Stimulated activated memory B cell treated with anti-CD40 and anti-IgM and Interleukin-4, amounts not matched to agents 10 μg/mL and 1 μg/mL and 100 μg/mL, for 72 hours (primary cell): ENCODE measurements at regions not wholly inside any gene's neighbourhood (a gene's known extent, or its start where the extent isn't known, plus 50 kb on each side); places are given as distances from the start of the nearest gene placed in this dataset.
"Not testable (repeated sequence)": the region's sequence is repeated elsewhere in the genome, so short reads cannot be mapped to it uniquely, and the experiment has no call there.

Experiments used
- ATAC-seq: fragments of 150-1000 bp; cut with Tn5 transposase; 2 replicates; pipeline ENCODE4 v1.10.0; 2021
- H3K27ac Mint-ChIP-seq: one replicate; pipeline ENCODE4 v1.8.0; 2022; ENCODE audit warnings: mild to moderate bottlenecking, mixed read lengths
- H3K27me3 Mint-ChIP-seq: one replicate; pipeline ENCODE4 v1.8.0; 2022; ENCODE audit warnings: mixed read lengths
- H3K36me3 Mint-ChIP-seq: one replicate; pipeline ENCODE4 v1.8.0; 2022; ENCODE audit warnings: mixed read lengths
- H3K4me1 Mint-ChIP-seq: one replicate; pipeline ENCODE4 v1.8.0; 2022; ENCODE audit warnings: mixed read lengths
- H3K4me3 Mint-ChIP-seq: one replicate; pipeline ENCODE4 v1.8.0; 2022; ENCODE audit warnings: mild to moderate bottlenecking, moderate library complexity, mixed read lengths
- H3K9me3 Mint-ChIP-seq: one replicate; pipeline ENCODE4 v1.8.0; 2022; ENCODE audit warnings: mixed read lengths

DNA sequence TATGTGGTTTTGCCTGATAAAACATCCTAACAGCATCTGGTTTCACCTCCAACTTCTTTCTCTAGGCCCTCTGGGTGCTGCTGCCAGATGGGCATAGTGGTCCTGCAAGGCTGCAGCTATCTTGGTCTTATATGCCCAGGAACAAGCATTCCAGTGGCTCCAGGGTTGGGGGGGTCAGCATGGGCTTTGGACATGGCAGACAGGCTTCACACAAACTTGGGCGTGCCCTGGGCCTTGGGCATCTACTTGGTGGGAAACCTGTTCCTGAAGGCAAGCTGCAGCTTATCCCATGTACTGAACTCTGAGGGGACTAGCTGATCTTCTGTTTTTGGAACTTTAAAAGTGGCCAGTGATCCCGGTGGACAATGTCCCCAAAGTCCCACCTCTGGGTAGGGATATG is 54.9 kb upstream of the ZNF678 start:
- Mint-ChIP-seq H3K4me1 (no peaks in the 10 kb centered on the region), H3K4me3 (no peak overlapping the region), H3K9me3 (no peaks in the 10 kb centered on the region), H3K27me3 (peaks cover 14% of the 10 kb centered on the region), H3K27ac (no peak overlapping the region), H3K36me3 (no peaks in the 10 kb centered on the region)
- no peak for ATAC-seq

- ATAC-seq: peak; percentile 4
- H3K9me3 Mint-ChIP-seq, H3K4me3 Mint-ChIP-seq, H3K27ac Mint-ChIP-seq, H3K4me1 Mint-ChIP-seq, H3K36me3 Mint-ChIP-seq, H3K27me3 Mint-ChIP-seq: not testable (repeated sequence)
These were observed 56.6 kb upstream of the ZNF678 start for GRCh38 chr1:227506490-227507393.

- H3K4me1 Mint-ChIP-seq, H3K36me3 Mint-ChIP-seq, ATAC-seq, H3K4me3 Mint-ChIP-seq, H3K27me3 Mint-ChIP-seq, H3K9me3 Mint-ChIP-seq, H3K27ac Mint-ChIP-seq: not testable (repeated sequence)
These were observed 67.3 kb upstream of the ZNF678 start for GRCh38 chr1:227496045-227496444.

- not testable (repeated sequence) for H3K4me1 Mint-ChIP-seq, H3K9me3 Mint-ChIP-seq, ATAC-seq, H3K36me3 Mint-ChIP-seq, H3K4me3 Mint-ChIP-seq, H3K27me3 Mint-ChIP-seq, H3K27ac Mint-ChIP-seq
These were observed 69.3 kb upstream of the ZNF678 start for GRCh38 chr1:227493863-227494551.

GRCh38 chr1:227490478-227490877 is 72.9 kb upstream of the ZNF678 start:
- Mint-ChIP-seq H3K27me3 (no peaks in the 10 kb centered on the region), H3K4me1 (peaks cover 15% of the 10 kb centered on the region), H3K9me3 (peaks cover 5% of the 10 kb centered on the region), H3K27ac (no peak overlapping the region), H3K4me3 (no peak overlapping the region), H3K36me3 (no peaks in the 10 kb centered on the region)
- ATAC-seq: no peak

DNA sequence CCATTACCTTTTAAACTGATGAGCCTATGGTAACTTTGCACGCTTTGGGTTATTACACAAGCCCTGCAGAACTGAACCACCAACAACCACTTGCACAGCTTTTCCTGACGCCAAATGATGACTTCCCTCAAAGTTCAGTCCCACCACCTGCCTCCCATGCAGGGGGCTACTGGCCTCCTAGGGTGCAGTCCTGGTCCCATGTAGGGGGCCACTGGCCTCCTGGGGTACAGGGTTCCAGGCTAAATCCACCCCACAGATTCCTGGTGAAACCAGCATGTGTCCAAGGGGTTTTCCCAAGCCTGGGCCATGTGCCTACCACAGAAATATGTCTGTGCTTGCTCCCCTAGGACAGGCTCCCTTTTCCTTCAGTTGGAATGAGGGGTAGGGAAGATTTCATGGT is 73.4 kb upstream of the ZNF678 start:
- no peak for ATAC-seq
- no peak overlapping the region for H3K4me3 Mint-ChIP-seq
- H3K4me1 Mint-ChIP-seq: peaks cover 15% of the 10 kb centered on the region
- peaks cover 5% of the 10 kb centered on the region for H3K9me3 Mint-ChIP-seq
- H3K36me3 Mint-ChIP-seq: no peaks in the 10 kb centered on the region
- H3K27ac Mint-ChIP-seq: no peak overlapping the region
- no peaks in the 10 kb centered on the region for H3K27me3 Mint-ChIP-seq

- ATAC-seq: no peak
- Mint-ChIP-seq H3K9me3 (peaks cover 5% of the 10 kb centered on the region), H3K27me3 (no peaks in the 10 kb centered on the region), H3K36me3 (no peaks in the 10 kb centered on the region), H3K4me1 (peaks cover 15% of the 10 kb centered on the region), H3K4me3 (no peak overlapping the region), H3K27ac (no peak overlapping the region)
These were observed 73.8 kb upstream of the ZNF678 start for GRCh38 chr1:227489572-227489971.

GRCh38 chr1:227487606-227488005 is 75.8 kb upstream of the ZNF678 start:
- Mint-ChIP-seq H3K4me3 (no peak overlapping the region), H3K27ac (no peak overlapping the region)
- no peak for ATAC-seq

GRCh38 chr1:227486559-227486958 is 76.8 kb upstream of the ZNF678 start:
- H3K4me3 Mint-ChIP-seq: no peak overlapping the region
- H3K27ac Mint-ChIP-seq: peak overlapping the region; percentile 52
- peaks cover 5% of the 10 kb centered on the region for H3K9me3 Mint-ChIP-seq
- H3K27me3 Mint-ChIP-seq: no peaks in the 10 kb centered on the region
- peaks cover 15% of the 10 kb centered on the region for H3K4me1 Mint-ChIP-seq
- ATAC-seq: peak; percentile 74
- no peaks in the 10 kb centered on the region for H3K36me3 Mint-ChIP-seq

More at GRCh38 chr1:227487606-227488005, 75.8 kb upstream of the ZNF678 start:
- peaks cover 15% of the 10 kb centered on the region for H3K4me1 Mint-ChIP-seq
- H3K27me3 Mint-ChIP-seq: no peaks in the 10 kb centered on the region
- peaks cover 5% of the 10 kb centered on the region for H3K9me3 Mint-ChIP-seq
- no peaks in the 10 kb centered on the region for H3K36me3 Mint-ChIP-seq

- no peak overlapping the region for H3K27ac Mint-ChIP-seq
- no peaks in the 10 kb centered on the region for H3K36me3 Mint-ChIP-seq
- peaks cover 8% of the 10 kb centered on the region for H3K27me3 Mint-ChIP-seq
These were observed 81.4 kb upstream of the ZNF678 start for GRCh38 chr1:227482023-227482299.

GRCh38 chr1:227474072-227474471 is 89.3 kb upstream of the ZNF678 start:
- H3K4me1 Mint-ChIP-seq, H3K27ac Mint-ChIP-seq, ATAC-seq, H3K9me3 Mint-ChIP-seq, H3K4me3 Mint-ChIP-seq, H3K36me3 Mint-ChIP-seq: not testable (repeated sequence)
- peaks cover 42% of the 10 kb centered on the region for H3K27me3 Mint-ChIP-seq

More at GRCh38 chr1:227482023-227482299, 81.4 kb upstream of the ZNF678 start:
- ATAC-seq: no peak
- Mint-ChIP-seq H3K4me3 (no peak overlapping the region), H3K4me1 (peaks cover 12% of the 10 kb centered on the region), H3K9me3 (no peaks in the 10 kb centered on the region)

DNA sequence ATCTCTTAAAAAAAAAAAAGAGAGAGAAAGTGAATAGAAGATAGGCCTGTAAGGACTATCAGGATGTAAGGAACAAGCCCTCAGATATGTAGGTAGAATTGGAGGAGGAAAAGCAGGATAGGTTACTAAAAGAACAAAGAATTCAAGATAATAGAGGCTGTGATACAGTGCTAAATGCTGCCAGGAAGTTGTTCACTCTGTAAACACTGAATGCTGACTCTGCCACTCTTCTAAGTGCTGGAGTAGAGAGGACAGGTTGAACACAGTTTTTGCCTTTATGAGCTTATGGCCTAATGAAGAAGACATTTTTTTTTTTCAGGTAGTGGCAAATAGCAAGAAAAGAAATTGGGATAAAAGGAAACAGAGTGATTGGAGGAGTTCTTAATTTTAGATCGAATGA is 90.6 kb upstream of the ZNF678 start:
- H3K27me3 Mint-ChIP-seq: peaks cover 42% of the 10 kb centered on the region
- peaks cover 6% of the 10 kb centered on the region for H3K36me3 Mint-ChIP-seq
- no peak overlapping the region for H3K4me3 Mint-ChIP-seq
- ATAC-seq: no peak
- H3K27ac Mint-ChIP-seq: no peak overlapping the region
- peaks cover 8% of the 10 kb centered on the region for H3K9me3 Mint-ChIP-seq
- H3K4me1 Mint-ChIP-seq: no peaks in the 10 kb centered on the region

- peaks cover 8% of the 10 kb centered on the region for H3K9me3 Mint-ChIP-seq
- ATAC-seq: no peak
- no peak overlapping the region for H3K4me3 Mint-ChIP-seq
- peaks cover 21% of the 10 kb centered on the region for H3K27me3 Mint-ChIP-seq
- H3K27ac Mint-ChIP-seq: no peak overlapping the region
- H3K4me1 Mint-ChIP-seq: no peaks in the 10 kb centered on the region
- H3K36me3 Mint-ChIP-seq: peaks cover 6% of the 10 kb centered on the region
These were observed 92.7 kb upstream of the ZNF678 start for GRCh38 chr1:227470688-227471087.

DNA sequence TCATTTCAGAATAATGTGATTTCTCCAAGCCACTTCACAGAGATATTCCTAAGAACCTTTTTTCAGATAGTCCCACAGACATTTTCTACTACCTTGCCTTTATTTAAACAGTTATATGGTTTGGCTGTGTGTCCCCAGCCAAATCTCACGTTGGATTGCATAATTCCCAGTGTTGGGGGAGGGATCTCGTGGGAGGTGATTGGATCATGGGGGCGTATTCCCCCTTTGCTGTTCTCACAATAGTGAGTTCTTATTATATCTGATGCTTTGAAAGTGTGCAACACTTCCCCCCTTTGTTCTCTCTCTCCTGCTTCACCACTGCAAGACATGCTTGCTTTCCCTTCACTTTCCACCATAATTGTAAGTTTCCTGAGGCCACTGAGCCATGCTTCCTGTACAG is 93.6 kb upstream of the ZNF678 start:
- H3K9me3 Mint-ChIP-seq: peaks cover 8% of the 10 kb centered on the region
- ATAC-seq: no peak
- H3K4me1 Mint-ChIP-seq: no peaks in the 10 kb centered on the region
- H3K4me3 Mint-ChIP-seq: no peak overlapping the region
- H3K27me3 Mint-ChIP-seq: peaks cover 12% of the 10 kb centered on the region
- H3K36me3 Mint-ChIP-seq: peaks cover 6% of the 10 kb centered on the region
- H3K27ac Mint-ChIP-seq: no peak overlapping the region

DNA sequence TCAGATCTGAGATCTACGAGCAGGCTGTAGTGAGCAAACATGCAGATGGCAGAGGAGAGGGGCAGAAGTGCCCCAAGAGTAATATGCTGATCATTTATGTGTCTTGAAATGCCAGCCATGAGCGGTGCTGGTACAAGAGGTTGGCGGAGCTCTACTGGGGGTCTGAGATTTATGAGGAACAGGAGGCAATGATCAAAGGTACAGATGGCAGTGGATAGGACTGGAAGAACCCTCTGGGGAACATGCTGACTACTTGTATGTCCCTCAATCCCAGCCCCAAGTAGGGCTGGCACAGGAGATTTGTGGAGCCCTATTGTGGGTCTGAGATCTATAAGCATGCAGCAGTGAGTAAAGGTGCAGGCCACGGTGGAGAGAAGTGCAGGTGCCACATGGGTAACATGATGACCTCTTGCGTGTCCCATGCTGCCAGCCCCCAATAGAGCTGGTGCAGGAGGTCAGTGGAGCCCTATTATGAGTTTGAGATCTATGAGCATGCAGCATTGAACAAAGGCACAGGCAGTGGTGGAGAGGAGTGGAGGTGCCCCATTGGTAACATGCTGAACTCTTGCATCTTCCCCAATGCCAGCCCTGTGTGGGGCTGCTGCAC is 97.2 kb upstream of the ZNF678 start:
- Mint-ChIP-seq H3K36me3 (peaks cover 6% of the 10 kb centered on the region), H3K4me1 (no peaks in the 10 kb centered on the region), H3K9me3 (peaks cover 8% of the 10 kb centered on the region), H3K4me3 (no peak overlapping the region), H3K27me3 (peaks cover 9% of the 10 kb centered on the region), H3K27ac (no peak overlapping the region)
- ATAC-seq: peak; percentile 35

DNA sequence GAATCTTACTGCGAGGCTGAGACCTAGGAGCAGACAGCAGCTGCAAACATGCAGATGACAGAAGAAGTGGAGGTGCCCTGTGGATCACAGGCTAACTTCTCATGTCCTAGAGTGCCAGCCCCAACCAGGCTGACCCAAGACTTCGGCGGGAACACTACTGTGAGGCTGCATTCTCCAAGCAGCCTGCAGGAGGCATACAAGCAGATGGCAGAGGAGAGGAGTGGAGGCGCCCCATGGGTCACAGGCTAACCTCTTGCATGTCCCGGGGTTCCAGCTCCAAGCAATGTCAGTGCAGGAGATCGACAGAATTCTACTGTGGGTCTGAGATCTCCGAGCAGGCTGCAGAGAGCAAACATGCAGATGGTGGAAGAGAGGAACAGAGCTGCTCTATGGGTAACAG is 98.1 kb upstream of the ZNF678 start:
- H3K27ac Mint-ChIP-seq: no peak overlapping the region
- H3K36me3 Mint-ChIP-seq: peaks cover 3% of the 10 kb centered on the region
- H3K27me3 Mint-ChIP-seq: peaks cover 5% of the 10 kb centered on the region
- peaks cover 4% of the 10 kb centered on the region for H3K9me3 Mint-ChIP-seq
- H3K4me3 Mint-ChIP-seq: no peak overlapping the region
- no peaks in the 10 kb centered on the region for H3K4me1 Mint-ChIP-seq
- no peak for ATAC-seq
